ENCODE measurements at regions not wholly inside any gene's neighbourhood (a gene's known extent, or its start where the extent isn't known, plus 50 kb on each side); places are given as distances from the start of the nearest gene placed in this dataset.

- no peak for DNase-seq (ENCODE audit: low read depth)
Observed at GRCh38 chr22:48751539-48752437, 1075.9 kb downstream of the BRD1 start.

DNA sequence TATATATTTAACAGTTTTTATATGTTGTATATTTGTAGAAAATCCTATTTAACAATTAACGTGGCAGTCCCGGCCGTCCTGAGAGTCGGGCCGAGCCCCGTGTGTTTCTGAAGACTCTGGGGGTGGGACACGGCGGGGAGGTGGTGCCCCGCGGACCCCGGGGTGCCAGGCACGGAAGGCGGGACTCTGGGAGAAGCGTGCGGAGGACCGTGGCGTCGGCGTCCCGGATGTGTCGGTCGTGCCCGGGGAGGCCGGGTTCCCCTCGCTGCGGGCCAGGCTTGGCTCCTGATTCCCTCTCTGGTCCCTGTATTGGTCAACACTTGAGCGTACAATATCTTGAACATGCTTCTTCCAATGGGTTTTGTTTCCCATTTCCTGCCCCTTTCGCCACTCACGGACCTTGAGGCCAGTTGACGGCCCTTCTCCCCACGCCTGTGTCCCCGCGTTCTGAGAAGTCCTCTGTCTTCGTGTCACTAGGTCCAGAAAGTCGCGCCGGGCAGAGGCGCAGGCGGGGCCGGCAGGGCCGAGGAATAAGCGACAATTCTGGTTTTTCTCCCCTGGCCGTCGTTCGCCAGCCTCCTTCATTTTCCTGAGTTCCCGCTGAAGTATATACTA is 1076.7 kb downstream of the BRD1 start:
- no peak for DNase-seq (ENCODE audit: low read depth)

- DNase-seq (ENCODE audit: low read depth): no peak
Observed at GRCh38 chr22:48750282-48750681, 1077.4 kb downstream of the BRD1 start.

- DNase-seq (ENCODE audit: low read depth): no peak
Observed at GRCh38 chr22:48749555-48750227, 1078.0 kb downstream of the BRD1 start.

DNA sequence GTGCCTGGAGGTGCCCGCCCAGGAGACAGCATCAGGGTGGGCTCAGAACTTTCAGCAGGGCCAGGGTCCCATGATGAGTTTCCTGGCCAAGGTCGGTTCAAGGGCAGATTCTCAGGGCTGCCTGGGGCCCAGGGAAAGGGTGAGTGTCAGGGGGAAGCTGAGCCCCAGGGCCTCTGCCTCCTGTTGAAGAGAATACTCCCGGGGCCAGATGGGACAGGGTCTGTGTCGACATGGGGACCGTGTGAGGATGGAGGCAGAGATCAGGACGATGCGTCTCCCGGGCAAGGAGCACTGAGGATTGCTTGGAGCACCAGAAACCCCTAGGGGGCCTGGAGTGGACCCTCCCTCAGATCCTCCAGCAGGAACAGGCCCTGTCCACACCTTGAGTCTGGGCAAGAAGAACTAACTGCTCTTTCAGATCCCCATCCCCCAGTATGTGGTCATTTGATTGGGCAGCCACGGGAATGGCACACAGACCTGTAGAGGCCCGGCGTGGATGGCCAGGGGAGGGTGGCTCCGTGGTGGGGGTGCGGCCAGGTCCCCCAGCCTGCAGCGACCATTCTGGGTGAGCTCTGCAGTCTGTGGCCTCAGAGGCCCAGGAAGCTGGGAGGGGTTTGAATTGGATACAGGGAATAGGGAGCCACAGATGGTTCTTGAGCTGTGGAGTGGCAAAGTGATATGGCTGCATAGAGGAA is 1078.7 kb downstream of the BRD1 start:
- DNase-seq (ENCODE audit: low read depth): no peak

- DNase-seq (ENCODE audit: low read depth): no peak
Observed at GRCh38 chr22:48748113-48748859, 1079.4 kb downstream of the BRD1 start.

DNA sequence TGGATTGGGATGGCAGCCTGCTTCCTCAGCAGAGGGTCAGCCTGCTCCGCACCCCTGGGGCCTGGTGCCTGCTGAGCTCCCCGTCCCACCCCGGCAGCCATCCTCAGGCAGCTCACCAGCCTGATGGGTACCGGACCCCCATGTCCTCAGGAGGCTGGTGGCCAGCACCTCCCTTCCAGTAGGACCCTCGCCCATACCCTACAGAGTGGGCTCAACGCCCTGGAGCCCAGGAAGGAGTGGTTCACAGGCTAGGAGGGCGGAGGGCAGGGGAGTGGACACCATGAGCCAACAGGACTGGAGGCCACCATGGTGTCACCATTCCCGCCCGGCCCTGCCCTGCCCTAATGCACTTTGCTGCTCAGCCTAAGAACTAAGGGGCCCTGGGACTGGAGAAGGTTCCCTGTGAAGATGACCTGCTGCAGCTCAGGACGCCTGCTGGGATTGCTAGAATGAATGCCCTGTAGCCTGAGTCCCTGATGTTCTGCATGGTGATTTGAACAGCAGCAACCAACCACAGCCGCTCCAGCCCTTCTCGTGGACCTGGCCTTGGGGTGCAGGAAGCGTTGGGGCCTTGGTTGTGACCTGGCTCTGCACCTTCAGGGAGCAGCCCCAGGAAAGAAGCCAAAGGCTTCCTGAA is 1080.8 kb downstream of the BRD1 start:
- no peak for DNase-seq (ENCODE audit: low read depth)

DNA sequence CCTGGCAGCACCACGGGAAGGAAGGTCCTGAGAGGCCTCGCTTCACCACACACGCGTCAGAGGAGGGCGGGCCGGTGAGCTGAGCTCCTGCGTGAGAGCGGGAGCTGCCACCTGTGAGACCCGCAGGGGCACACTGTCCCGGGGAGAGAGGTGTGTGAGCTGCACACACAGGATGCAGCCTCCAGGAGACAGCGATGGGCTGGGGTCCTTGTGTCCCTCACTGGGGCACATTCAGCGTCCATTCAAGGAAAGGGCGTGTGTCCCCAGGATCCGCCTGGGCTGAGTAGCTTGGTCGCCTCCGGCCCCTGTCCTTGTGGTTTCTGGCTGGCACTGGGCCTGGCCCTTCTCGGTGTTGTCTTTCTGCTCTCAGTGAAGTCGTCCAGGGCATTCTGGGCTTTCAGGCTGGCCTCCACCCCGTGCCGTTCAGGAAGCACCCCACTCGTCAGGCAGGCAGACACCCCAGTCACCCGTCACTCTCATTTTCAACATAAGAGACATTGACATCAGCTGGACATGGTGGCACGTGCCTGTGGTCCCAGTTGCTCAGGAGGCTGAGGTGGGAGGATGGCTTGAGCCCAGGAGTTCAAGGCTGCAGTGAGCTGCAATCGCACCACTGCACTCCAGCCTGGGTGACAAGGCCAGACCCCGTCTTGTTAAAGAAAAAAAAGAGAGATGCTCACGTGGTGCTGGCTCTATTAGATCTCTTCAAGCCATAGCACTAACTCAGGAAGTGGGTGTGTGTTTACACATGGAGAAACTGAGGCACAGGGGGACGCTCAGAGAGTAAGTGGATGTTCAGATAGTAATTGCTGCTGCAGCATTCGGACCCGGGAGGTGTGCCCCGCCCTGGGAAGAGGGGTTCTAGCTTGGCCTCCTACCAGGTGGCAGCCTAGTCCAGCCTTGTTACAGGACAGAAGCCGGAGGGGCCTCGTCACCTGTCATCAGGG is 1081.6 kb downstream of the BRD1 start:
- DNase-seq (ENCODE audit: low read depth): peak; percentile 5

DNA sequence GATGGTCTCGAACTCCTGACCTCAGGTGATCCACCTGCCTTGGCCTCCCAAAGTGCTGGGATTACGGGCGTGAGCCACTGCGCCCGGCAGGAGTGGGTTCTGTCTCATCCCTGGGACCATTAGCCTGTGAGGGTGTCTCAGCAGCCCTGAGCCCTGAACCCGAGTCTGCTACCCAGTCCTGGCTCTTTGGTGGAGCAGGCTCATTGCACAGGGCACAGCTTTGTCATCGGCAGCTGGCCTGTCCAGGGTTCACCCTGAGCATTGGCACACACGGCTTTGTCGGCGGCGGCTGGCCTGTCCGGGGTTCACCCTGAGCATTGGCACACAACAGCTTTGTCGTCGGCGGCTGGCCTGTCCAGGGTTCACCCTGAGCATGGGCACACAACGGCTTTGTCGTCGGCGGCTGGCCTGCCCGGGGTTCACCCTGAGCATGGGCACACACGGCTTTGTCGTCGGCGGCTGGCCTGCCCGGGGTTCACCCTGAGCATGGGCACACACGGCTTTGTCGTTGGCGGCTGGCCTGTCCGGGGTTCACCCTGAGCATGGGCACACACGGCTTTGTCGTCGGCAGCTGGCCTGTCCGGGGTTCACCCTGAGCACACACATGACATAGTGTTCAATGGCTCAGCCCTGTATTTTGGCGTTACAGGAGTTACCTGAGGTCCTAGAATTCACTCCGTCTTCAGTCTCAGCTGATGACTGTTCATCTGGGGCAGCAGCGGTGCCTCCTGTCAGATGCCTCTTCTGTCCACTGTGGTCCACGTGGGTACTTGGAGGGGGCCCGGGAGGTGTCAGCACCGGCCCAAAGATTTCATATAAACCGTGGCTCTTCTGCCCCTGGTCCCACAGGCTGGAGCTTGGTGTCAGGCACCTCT is 1082.5 kb downstream of the BRD1 start:
- DNase-seq (ENCODE audit: low read depth): no peak

DNA sequence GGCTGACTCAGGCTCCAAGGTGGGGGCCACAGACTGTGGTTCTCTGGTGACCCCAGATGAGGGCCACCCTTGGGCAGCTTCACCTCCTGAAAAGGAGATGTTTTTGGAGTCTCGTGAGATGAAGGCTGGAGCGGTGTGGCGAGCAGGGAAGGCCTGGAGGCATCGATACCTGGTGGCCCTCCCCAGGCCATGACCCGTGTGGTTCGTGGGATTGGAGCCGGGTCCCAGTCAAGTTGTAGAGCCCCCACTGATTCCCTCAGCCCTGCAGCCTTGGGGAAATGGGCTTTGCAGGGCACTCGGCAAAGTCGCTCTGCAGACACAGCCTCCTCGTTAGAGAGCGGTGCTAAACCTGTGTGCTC is 1083.4 kb downstream of the BRD1 start:
- no peak for DNase-seq (ENCODE audit: low read depth)

- peak; percentile 1 for DNase-seq (ENCODE audit: low read depth)
Observed at GRCh38 chr22:48743601-48744282, 1083.9 kb downstream of the BRD1 start.

DNA sequence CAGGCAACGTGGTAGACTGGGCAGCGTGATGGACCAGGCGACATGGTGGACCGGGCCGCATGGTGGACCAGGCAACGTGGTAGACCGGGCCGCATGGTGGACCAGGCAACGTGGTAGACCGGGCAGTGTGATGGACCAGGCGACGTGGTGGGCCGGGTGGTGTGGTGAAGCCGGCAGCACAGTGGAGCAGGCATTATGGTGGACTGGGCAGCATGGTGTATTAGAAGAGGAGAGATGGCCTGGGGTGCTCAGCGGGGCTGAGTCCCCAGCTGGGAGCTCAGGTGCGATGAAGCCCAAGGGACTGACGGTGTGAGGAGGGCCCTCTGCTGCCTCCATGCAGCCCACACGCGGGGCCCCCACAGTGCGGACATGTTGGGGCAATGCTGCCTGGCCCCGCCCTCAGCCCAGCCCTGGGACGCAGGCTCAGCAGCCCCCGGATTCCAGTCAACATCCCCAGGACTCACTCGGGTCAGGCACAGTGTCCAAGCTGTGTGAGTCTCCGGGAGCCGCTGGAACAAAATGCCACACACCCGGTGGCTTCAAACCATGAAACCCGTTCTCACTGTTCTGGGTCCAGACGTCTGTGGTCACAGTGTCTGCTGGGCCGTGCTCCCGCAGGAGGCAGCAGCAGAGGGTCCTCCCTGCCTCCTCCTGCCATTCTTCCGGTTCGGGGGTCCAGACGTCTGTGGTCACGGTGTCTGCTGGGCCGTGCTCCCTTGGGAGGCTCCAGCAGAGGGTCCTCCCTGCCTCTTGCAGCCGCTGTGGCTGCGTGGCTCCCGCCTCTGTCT is 1084.9 kb downstream of the BRD1 start:
- DNase-seq (ENCODE audit: low read depth): no peak

GRCh38 chr22:48742191-48742555 is 1085.5 kb downstream of the BRD1 start:
- DNase-seq (ENCODE audit: low read depth): peak; percentile 0

- DNase-seq (ENCODE audit: low read depth): no peak
Observed at GRCh38 chr22:48741540-48741939, 1086.1 kb downstream of the BRD1 start.

GRCh38 chr22:48740731-48741405 is 1086.8 kb downstream of the BRD1 start:
- peak; percentile 1 for DNase-seq (ENCODE audit: low read depth)

GRCh38 chr22:48740086-48740730 is 1087.5 kb downstream of the BRD1 start:
- peak; percentile 0 for DNase-seq (ENCODE audit: low read depth)
